ENCODE measurements at regions not wholly inside any gene's neighbourhood (a gene's known extent, or its start where the extent isn't known, plus 50 kb on each side); places are given as distances from the start of the nearest gene placed in this dataset.
A peak's percentile ranks its signal among the peaks of the same experiment; 100 is the strongest.

GRCh38 chr18:78620326-78620725 is 359.3 kb upstream of the SALL3 start:
- DNase-seq (ENCODE audit: low spot score), result no peak

- no peak for DNase-seq (ENCODE audit: low spot score)
Measured at GRCh38 chr18:78621141-78621755, 358.4 kb upstream of the SALL3 start.

- no peak for DNase-seq (ENCODE audit: low spot score)
Measured at GRCh38 chr18:78622251-78622906, 357.2 kb upstream of the SALL3 start.

- DNase-seq (ENCODE audit: low spot score), result no peak
Measured at GRCh38 chr18:78622907-78623541, 356.6 kb upstream of the SALL3 start.

GRCh38 chr18:78624646-78625279 is 354.9 kb upstream of the SALL3 start:
- no peak for DNase-seq (ENCODE audit: low spot score)

- DNase-seq (ENCODE audit: low spot score), result peak; percentile 4
Measured at GRCh38 chr18:78625847-78626246, 353.8 kb upstream of the SALL3 start.

- no peak for DNase-seq (ENCODE audit: low spot score)
Measured at GRCh38 chr18:78627551-78628346, 351.9 kb upstream of the SALL3 start.

- DNase-seq (ENCODE audit: low spot score), result no peak
Measured at GRCh38 chr18:78629426-78629825, 350.2 kb upstream of the SALL3 start.

- DNase-seq (ENCODE audit: low spot score), result no peak
Measured at GRCh38 chr18:78630356-78630755, 349.3 kb upstream of the SALL3 start.

GRCh38 chr18:78630981-78631510 is 348.6 kb upstream of the SALL3 start:
- no peak for DNase-seq (ENCODE audit: low spot score)

- no peak for DNase-seq (ENCODE audit: low spot score)
Measured at GRCh38 chr18:78632111-78632541, 347.5 kb upstream of the SALL3 start.

- no peak for DNase-seq (ENCODE audit: low spot score)
Measured at GRCh38 chr18:78634061-78634696, 345.4 kb upstream of the SALL3 start.

GRCh38 chr18:78635093-78635800 is 344.4 kb upstream of the SALL3 start:
- DNase-seq (ENCODE audit: low spot score), result no peak

GRCh38 chr18:78636260-78636659 is 343.4 kb upstream of the SALL3 start:
- no peak for DNase-seq (ENCODE audit: low spot score)

- DNase-seq (ENCODE audit: low spot score), result no peak
Measured at GRCh38 chr18:78637442-78638402, 341.9 kb upstream of the SALL3 start.

GRCh38 chr18:78639006-78639950 is 340.3 kb upstream of the SALL3 start:
- peak; percentile 29 for DNase-seq (ENCODE audit: low spot score)

- no peak for DNase-seq (ENCODE audit: low spot score)
Measured at GRCh38 chr18:78640246-78640995, 339.2 kb upstream of the SALL3 start.

All from umbilical cord (tissue), 1 donor.